Hematopoietic multipotent progenitor cell treated with erythropoietin and hydrocortisone succinate and interleukin-3 and kit ligand, for 15 days (in vitro differentiated cells): ENCODE measurements at regions not wholly inside any gene's neighbourhood (a gene's known extent, or its start where the extent isn't known, plus 50 kb on each side); places are given as distances from the start of the nearest gene placed in this dataset.
A peak's percentile ranks its signal among the peaks of the same experiment; 100 is the strongest.
"Not testable (repeated sequence)": the region's sequence is repeated elsewhere in the genome, so short reads cannot be mapped to it uniquely, and the experiment has no call there.

ENCODE experiments used
- DNase-seq: peaks from one replicate; pipeline ENCODE4 v3.0.0-alpha.2; 2015; ENCODE audit warnings: low spot score

- DNase-seq = peak; percentile 6
Measured at GRCh38 chr12:25384038-25384892, 133.5 kb upstream of the KRAS start.

- DNase-seq = no peak
Measured at GRCh38 chr12:25382311-25383106, 131.8 kb upstream of the KRAS start.

DNA sequence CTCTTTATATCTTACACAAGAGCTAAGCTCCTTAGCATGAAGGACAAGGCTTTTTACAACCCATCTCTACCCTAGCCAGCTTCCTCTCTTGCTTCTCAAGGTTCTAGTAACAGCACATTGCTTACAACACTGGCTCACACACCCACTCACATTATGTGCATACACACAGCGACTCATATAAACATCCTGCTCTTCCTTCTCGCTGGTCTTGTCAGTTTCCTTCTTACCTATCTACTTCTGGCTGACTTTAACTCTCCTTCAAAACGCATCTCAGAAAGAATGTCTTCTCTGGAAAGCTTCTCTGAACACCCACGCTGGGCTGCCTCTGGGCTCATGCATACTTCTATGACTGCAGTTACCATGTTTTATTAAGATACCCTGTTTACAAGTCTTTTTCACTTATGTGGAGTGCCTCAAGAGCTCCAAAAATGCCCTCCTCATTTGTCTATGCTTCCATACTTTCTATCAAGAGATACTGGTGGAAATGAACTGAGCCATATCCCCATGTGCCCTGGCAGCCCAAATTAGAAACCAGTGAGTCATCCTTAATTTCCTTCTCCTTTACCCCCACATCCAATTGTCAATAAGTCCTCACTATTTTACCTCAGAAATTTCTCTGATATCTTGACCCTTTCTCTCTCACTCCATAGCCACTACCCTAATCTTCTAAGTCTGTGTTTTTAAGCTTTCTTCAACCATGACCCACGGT lies 126.9 kb upstream of the KRAS start:
- DNase-seq = no peak

- no peak for DNase-seq
Measured at GRCh38 chr12:25376985-25377384, 126.3 kb upstream of the KRAS start.

- DNase-seq = no peak
Measured at GRCh38 chr12:25376407-25376806, 125.7 kb upstream of the KRAS start.

DNA sequence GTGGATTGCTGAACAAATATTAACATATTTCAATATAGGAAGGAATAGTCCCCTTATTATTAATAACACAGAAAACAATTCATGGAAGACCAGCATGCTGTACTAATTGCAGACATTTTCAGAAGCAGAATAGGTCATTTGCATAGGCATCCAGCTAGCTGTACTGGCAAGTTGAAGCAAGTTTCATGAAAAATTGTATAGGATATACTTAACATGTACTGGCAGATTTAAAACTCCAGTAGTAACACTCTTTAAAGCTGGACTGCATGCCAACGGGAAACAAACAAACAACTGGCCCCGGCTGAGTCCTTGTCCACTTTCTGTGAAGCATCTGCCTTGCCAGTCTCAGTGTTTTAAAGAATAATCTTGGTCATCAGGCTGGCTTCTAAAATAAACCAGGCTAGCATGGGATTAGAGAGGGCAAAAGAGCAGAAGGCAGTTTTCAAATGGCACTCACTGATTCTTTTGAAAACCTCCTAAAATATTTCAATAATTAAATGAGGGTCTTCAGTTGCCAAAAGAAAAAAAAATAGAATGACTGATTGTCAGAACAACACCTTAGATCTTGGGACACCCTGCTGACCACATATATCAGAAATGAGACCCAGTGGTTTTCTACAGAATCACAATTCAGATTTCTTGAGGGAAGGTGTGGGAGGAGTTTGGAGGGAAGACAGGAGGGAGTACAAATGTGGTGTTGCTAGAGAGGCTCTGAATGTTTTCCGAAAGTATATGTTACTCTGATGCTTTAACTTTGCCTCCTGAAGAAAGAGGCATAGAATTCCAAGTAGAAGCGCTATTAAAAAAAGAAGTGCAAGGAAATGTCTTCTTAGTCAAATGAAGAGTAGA lies 122.5 kb upstream of the KRAS start:
- DNase-seq = no peak

DNA sequence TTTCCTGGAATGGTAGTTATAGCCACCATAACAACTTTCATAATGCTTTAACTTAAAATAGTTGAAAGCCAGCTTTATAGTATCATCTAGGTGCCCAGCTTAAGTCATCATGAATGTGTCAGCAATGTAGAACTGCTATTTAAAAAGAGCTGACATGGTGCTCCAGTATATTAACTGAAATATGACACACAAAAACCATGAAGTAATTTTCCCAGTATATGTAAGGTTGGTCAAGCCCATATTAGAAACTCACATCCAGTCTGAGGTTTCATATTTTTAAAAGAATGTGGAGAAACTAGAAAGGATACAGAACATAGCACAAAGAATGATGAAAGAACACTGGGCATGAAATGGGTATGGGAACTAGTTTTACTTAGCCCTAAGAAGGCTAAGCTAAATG lies 121.3 kb upstream of the KRAS start:
- DNase-seq = no peak

DNA sequence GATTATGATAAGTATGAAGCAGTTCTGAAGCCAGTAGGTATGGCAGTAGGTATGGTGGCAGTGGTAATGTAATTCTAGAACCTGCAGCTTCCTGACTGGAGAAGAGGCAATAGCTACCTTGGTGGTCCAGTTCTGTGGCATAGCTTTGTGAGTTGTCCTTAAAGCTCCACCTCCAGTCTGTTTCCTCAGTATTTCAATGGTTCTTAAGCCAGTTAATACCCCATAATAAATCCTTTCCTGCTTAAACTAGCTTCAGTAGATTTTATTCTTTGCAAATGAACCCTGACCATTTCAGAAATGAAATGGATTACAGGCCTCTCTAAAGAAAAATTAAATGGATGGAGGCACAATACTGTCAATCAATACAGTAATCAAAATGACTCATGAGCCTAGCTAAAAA lies 117.8 kb upstream of the KRAS start:
- DNase-seq = no peak

DNA sequence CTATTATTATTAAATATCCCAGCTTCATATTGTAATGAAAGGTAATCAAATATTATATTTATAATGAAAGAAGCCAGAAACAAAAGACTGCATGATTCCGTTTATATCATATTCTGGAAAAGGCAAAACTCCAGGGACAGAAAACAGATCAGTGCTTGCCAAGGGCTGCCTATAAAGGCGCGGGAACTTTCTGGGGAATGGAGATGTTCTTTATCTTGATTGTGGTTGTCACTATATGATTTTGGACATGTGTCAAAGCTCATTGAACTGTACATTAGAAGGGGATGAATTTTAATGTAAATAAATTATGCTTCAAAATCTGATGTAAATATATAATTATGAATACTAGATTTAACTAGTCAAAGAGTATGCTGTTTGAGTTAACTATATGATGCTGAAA lies 115.4 kb upstream of the KRAS start:
- no peak for DNase-seq

GRCh38 chr12:25365340-25365730 lies 114.6 kb upstream of the KRAS start:
- DNase-seq = no peak

DNA sequence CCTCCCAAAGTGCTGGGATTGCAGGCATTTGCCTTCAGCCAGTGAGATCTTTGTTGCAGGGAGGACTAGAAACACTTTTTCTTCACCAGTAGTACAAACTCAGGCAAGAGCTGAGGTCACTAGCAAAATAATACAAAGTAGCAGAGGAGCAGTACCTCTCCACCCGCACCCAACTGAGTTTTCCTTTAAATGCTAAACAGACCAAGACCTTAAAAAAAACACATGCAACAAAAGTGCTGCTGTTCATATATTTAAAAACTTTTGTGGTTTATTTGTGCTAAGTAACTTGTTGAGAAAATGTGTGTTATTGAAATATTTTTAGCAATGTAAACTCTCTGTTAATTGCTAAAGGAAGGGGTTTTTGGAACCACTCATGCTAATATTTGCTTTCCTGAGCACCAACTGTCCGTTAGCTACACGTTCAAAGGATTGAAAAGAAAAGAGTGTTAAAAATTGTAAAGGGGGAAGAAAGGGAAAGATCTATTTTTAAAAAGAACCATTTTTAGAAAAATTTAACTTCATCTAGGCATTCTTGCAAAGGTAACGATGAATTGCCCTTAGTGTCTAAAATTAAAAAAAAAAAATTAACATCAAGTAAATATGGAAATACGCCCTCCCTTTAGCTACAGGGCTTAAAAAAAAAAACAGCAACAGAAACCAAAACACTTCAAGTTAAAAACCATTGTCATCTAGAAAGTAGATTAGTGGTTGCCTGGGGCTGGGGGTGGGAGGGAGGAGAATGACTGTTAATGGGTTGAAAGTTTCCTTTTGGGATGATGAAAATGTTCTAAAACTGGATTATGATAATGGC lies 114.0 kb upstream of the KRAS start:
- DNase-seq = no peak

- DNase-seq = no peak
Measured at GRCh38 chr12:25362646-25363045, 111.9 kb upstream of the KRAS start.

- DNase-seq = no peak
Measured at GRCh38 chr12:25361511-25361910, 110.8 kb upstream of the KRAS start.

GRCh38 chr12:25357595-25357994 lies 106.9 kb upstream of the KRAS start:
- DNase-seq = no peak

GRCh38 chr12:25352942-25353341 lies 102.2 kb upstream of the KRAS start:
- not testable (repeated sequence) for DNase-seq

DNA sequence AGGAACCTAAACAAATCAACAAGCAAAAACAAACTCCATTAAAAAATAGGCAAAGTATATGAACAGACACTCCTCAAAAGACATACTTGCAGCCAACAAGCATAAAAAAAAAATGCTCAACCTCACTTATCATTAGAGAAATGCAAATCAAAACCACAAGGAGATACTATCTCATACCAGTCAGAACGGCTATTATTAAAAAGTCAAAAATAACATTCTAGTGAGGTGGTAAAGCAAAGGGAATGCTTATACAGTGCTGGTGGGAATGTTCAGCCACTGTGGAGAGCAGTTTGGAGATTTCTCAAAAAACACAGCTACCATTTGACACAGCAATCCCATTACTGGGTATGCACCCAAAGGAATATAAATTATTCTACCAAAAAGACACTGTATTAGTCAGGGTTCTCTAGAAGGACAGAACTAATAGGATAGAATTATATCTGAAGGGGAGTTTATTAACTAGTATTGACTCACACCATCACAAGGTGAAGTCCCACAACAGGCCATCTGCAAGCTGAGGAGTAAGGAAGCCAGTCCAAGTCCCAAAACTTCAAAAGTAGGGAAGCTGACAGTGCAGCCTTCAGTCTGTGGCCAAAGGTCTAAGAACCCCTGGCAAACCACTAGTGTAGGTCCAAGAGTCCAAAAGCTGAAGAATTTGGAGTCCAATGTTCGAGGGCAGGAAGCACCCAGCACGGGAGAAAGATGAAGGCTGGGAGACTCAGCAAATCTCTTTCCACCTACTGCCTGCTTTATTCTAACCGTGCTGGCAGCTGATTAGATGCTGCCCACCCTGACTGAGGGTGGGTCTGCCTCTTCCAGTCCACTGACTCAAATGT lies 101.6 kb upstream of the KRAS start:
- DNase-seq = no peak

GRCh38 chr12:25348593-25348895 lies 97.8 kb upstream of the KRAS start:
- no peak for DNase-seq

DNA sequence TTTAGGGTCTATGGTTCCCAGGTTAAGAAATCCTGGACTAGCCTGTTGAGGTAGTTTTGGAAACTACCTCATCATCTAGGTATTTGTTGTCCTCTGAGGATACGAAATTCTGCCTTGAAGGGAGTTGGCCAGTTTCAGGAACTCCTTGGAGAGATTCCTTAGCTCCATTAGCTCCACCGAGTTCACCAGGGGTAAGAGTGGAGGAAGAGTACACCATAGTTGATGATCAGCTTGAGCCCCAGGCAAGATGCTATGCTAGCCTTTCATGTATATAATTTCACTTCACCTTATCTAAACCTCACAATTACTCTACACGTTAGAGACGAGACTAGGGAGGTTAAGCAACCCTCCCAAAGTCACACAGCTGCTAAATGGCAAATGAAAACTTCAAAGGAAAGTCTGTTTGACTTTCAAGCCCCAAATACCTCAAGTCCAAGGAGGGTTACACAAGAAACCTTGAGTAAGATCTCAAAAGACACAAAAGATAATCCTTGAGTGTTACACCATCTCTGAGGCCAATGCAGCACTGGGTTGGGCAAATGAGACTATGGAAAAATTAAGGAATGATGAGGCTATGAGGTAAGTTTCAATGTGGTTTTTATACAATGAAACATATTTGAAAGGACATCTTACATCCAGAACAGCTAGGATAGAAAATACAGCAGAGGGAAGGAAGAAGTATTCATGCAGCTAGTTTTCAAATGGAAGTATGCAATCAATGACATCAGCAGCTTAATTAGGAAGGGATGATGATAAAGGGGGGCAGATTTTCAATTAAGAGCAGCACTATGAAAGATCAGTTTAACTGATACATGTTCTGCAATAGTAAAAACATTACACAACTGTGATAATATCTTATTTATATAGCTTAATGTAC lies 97.2 kb upstream of the KRAS start:
- no peak for DNase-seq

GRCh38 chr12:25341877-25342276 lies 91.1 kb upstream of the KRAS start:
- not testable (repeated sequence) for DNase-seq
